Stomach (tissue), 4 donors: ENCODE measurements at regions not wholly inside any gene's neighbourhood (a gene's known extent, or its start where the extent isn't known, plus 50 kb on each side); places are given as distances from the start of the nearest gene placed in this dataset.

Experiments
- EP300 ChIP-seq: sonication (generic); formaldehyde crosslinking; IDR thresholded peaks from one replicate; pipeline ENCODE4 v1.6.1; 2017; ENCODE audit warnings: antibody characterized with exemption
- POLR2A ChIP-seq, 4 donors: fragments of 450-650 bp; IDR thresholded peaks; one replicate each; pipeline ENCODE4 v1.6.1; 2016; ENCODE audit warnings: antibody characterized with exemption in 4 of 4, control low read depth in 2 of 4, mild to moderate bottlenecking in 1 of 4, moderate library complexity in 1 of 4
- POLR2AphosphoS5 ChIP-seq, 3 donors: sonication (generic); formaldehyde crosslinking; IDR thresholded peaks; one replicate each; pipeline ENCODE4 v1.6.1; 2016; ENCODE audit warnings: antibody characterized with exemption in 3 of 3
- TF ChIP-seq, protein P1 (sequence below), 7 experiments: fragments of 450-650 bp in 4 of 7; fragments of 200-600 bp in 3 of 7; sonication (generic) in 3 of 7; IDR thresholded peaks; one replicate each; pipeline ENCODE4 v1.5.1; 2016 to 2019; ENCODE audit warnings: antibody characterized with exemption in 7 of 7, control low read depth in 2 of 7, mild to moderate bottlenecking in 1 of 7

DNA sequence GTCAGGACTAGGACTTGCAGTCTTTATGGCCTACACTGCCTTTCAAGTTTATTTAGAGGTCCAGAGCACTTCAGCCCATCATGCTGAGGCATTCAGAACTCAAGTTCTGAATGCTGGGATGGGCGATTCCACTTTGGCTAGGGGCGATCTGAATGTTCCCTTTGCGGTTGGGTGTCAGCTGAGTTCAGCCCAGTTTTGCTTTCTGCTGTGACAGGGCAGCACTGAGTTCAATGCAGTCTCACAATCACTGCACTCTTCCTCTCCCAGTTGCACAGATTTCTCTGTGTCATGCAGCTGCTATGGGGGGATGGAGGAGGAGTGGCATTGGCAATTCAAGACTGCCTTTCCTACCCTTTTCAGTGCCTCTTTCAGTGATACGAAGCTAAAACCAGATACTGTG, 1232.0 kb upstream of the FAM98A start:
- TF ChIP-seq, protein P1, sequence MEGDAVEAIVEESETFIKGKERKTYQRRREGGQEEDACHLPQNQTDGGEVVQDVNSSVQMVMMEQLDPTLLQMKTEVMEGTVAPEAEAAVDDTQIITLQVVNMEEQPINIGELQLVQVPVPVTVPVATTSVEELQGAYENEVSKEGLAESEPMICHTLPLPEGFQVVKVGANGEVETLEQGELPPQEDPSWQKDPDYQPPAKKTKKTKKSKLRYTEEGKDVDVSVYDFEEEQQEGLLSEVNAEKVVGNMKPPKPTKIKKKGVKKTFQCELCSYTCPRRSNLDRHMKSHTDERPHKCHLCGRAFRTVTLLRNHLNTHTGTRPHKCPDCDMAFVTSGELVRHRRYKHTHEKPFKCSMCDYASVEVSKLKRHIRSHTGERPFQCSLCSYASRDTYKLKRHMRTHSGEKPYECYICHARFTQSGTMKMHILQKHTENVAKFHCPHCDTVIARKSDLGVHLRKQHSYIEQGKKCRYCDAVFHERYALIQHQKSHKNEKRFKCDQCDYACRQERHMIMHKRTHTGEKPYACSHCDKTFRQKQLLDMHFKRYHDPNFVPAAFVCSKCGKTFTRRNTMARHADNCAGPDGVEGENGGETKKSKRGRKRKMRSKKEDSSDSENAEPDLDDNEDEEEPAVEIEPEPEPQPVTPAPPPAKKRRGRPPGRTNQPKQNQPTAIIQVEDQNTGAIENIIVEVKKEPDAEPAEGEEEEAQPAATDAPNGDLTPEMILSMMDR (IDR thresholded peaks at IDR 0.05) = no peak
- TF ChIP-seq POLR2AphosphoS5 (IDR thresholded peaks at IDR 0.05) = no peak
- TF ChIP-seq POLR2A (IDR thresholded peaks at IDR 0.05) = no peak
- no peak for TF ChIP-seq EP300
